NCI-H69 (cell line): ENCODE measurements at regions not wholly inside any gene's neighbourhood (a gene's known extent, or its start where the extent isn't known, plus 50 kb on each side); places are given as distances from the start of the nearest gene placed in this dataset.
"Not testable (repeated sequence)": the region's sequence is repeated elsewhere in the genome, so short reads cannot be mapped to it uniquely, and the experiment has no call there.

ENCODE experiments used
- DNase-seq: peaks from one replicate; lab custom pipeline; 2025; lab: John Stamatoyannopoulos, UW

GRCh38 chr1:121519042-121519755 is 334.4 kb downstream of the SRGAP2C start:
- DNase-seq, result peak; percentile 9

- not testable (repeated sequence) for DNase-seq
Observed at GRCh38 chr1:121519756-121520286, 335.0 kb downstream of the SRGAP2C start.

GRCh38 chr1:121522061-121522759 is 337.4 kb downstream of the SRGAP2C start:
- peak; percentile 4 for DNase-seq

GRCh38 chr1:121523112-121523511 is 338.3 kb downstream of the SRGAP2C start:
- DNase-seq, result not testable (repeated sequence)

- no peak for DNase-seq
Observed at GRCh38 chr1:121525355-121525754, 340.6 kb downstream of the SRGAP2C start.

- DNase-seq, result not testable (repeated sequence)
Observed at GRCh38 chr1:121528958-121529357, 344.2 kb downstream of the SRGAP2C start.

GRCh38 chr1:121530026-121530425 is 345.3 kb downstream of the SRGAP2C start:
- DNase-seq, result not testable (repeated sequence)

- DNase-seq, result not testable (repeated sequence)
Observed at GRCh38 chr1:121531747-121532146, 347.0 kb downstream of the SRGAP2C start.

- DNase-seq, result not testable (repeated sequence)
Observed at GRCh38 chr1:121538148-121538547, 353.4 kb downstream of the SRGAP2C start.

GRCh38 chr1:121538943-121539575 is 354.3 kb downstream of the SRGAP2C start:
- no peak for DNase-seq

- DNase-seq, result not testable (repeated sequence)
Observed at GRCh38 chr1:121543988-121544387, 359.2 kb downstream of the SRGAP2C start.

- no peak for DNase-seq
Observed at GRCh38 chr1:121544500-121544899, 359.7 kb downstream of the SRGAP2C start.

GRCh38 chr1:121545899-121546298 is 361.1 kb downstream of the SRGAP2C start:
- not testable (repeated sequence) for DNase-seq

GRCh38 chr1:121546830-121547591 is 362.2 kb downstream of the SRGAP2C start:
- DNase-seq, result no peak

- DNase-seq, result not testable (repeated sequence)
Observed at GRCh38 chr1:121547726-121548125, 363.0 kb downstream of the SRGAP2C start.

- not testable (repeated sequence) for DNase-seq
Observed at GRCh38 chr1:121550817-121551216, 366.0 kb downstream of the SRGAP2C start.

- not testable (repeated sequence) for DNase-seq
Observed at GRCh38 chr1:121551491-121551890, 366.7 kb downstream of the SRGAP2C start.

- DNase-seq, result not testable (repeated sequence)
Observed at GRCh38 chr1:121556560-121556959, 371.8 kb downstream of the SRGAP2C start.

- not testable (repeated sequence) for DNase-seq
Observed at GRCh38 chr1:121558034-121558433, 373.3 kb downstream of the SRGAP2C start.

GRCh38 chr1:121558514-121558913 is 373.7 kb downstream of the SRGAP2C start:
- no peak for DNase-seq

GRCh38 chr1:121566346-121566745 is 381.6 kb downstream of the SRGAP2C start:
- no peak for DNase-seq

- no peak for DNase-seq
Observed at GRCh38 chr1:121569428-121569827, 384.7 kb downstream of the SRGAP2C start.
